ENCODE measurements at regions not wholly inside any gene's neighbourhood (a gene's known extent, or its start where the extent isn't known, plus 50 kb on each side); places are given as distances from the start of the nearest gene placed in this dataset.

- TF ChIP-seq HDAC2 (IDR thresholded peaks at IDR 0.05; ENCODE audit: borderline replicate concordance in 1 of 2, low read depth in 2 of 2, low read length in 2 of 2) (no peak), ZNF274 (IDR thresholded peaks at IDR 0.05; ENCODE audit: borderline replicate concordance, extremely low read depth, low read length) (no peak), TCF12 (IDR thresholded peaks at IDR 0.05; ENCODE audit: low read depth, low read length) (no peak), EZH2 (IDR thresholded peaks at IDR 0.05; ENCODE audit: low read depth, low read length, severe bottlenecking) (no peak), CHD7 (IDR thresholded peaks at IDR 0.05; ENCODE audit: insufficient replicate concordance, low read length) (no peak)
Measured at GRCh38 chr10:111836571-111836970, 347.0 kb downstream of the GPAM start (continued).

Measured in H1 (cell line).